HG03066 (cell line): ENCODE measurements at regions not wholly inside any gene's neighbourhood (a gene's known extent, or its start where the extent isn't known, plus 50 kb on each side); places are given as distances from the start of the nearest gene placed in this dataset.
"Not testable (repeated sequence)": the region's sequence is repeated elsewhere in the genome, so short reads cannot be mapped to it uniquely, and the experiment has no call there.

ENCODE experiments used
- ATAC-seq: cut with Tn5 transposase; IDR thresholded peaks from one replicate; pipeline ENCODE4 v1.9.1; 2021; ENCODE audit warnings: low read depth; ENCODE audit not compliant: unreplicated experiment

GRCh38 chr5:110812639-110813038 lies 73.8 kb downstream of the SLC25A46 start:
- no peak for ATAC-seq

- ATAC-seq, result no peak
These were observed 77.3 kb downstream of the SLC25A46 start for GRCh38 chr5:110815916-110816605.

DNA sequence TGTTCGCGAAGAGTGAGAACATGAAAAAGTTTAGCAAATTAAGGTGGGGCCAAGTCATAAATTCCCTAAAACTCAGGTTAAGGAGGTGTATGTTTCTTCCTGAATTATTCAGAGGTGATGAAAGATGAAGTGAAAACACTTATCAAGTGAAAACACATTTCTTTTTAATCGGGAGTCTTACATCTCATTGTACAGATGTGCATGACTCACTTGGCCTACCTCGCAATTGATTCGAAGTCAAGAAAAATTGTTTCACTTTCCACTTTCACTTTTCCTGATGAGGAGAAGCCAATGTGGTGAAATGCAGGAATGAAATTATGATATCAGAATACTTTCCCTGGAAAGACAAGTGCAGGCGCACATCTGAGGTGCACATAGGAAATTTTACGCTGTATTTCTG lies 78.7 kb downstream of the SLC25A46 start:
- ATAC-seq, result no peak

DNA sequence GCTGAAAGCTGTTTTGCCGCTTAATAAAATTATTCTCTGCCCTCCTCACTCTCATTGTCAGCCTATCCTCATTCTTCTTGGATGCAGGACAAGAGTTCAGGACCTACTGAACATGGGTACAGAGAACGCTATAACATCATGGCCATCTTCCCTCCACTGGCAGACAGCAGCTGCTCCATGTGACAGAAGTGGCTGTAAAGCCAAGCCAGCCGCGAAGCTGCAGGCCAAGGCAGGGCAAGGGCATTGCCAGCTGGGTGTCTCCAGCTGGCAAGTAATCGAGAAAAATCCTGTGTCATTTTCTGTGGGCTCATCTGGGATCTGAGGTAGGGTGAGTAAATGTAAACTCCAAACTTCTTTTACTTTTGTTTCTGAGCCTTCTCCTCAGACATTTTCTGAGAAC lies 84.8 kb downstream of the SLC25A46 start:
- ATAC-seq, result no peak

- no peak for ATAC-seq
These were observed 86.2 kb downstream of the SLC25A46 start for GRCh38 chr5:110824936-110825441.

GRCh38 chr5:110832683-110833082 lies 93.9 kb downstream of the SLC25A46 start:
- ATAC-seq, result no peak

DNA sequence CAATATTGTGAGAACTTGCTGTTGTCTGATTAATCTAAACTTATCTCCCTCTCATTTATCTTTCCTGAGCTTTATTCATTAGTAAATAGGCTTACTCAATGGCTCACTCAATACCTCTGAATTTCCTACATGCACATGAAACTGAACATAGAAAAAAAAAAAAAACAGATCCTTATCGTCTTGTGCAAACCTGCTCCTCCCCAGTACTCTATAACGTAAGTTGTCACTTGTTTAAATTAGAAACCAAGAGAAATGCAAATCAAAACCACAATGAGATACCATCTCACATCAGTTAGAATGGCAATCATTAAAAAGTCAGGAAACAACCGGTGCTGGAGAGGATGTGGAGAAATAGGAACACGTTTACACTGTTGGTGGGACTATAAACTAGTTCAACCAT lies 96.1 kb downstream of the SLC25A46 start:
- ATAC-seq, result not testable (repeated sequence)

GRCh38 chr5:110836851-110837250 lies 98.0 kb downstream of the SLC25A46 start:
- ATAC-seq, result no peak

- ATAC-seq, result not testable (repeated sequence)
These were observed 99.5 kb downstream of the SLC25A46 start for GRCh38 chr5:110838357-110838756.

GRCh38 chr5:110838961-110839360 lies 100.2 kb downstream of the SLC25A46 start:
- no peak for ATAC-seq

DNA sequence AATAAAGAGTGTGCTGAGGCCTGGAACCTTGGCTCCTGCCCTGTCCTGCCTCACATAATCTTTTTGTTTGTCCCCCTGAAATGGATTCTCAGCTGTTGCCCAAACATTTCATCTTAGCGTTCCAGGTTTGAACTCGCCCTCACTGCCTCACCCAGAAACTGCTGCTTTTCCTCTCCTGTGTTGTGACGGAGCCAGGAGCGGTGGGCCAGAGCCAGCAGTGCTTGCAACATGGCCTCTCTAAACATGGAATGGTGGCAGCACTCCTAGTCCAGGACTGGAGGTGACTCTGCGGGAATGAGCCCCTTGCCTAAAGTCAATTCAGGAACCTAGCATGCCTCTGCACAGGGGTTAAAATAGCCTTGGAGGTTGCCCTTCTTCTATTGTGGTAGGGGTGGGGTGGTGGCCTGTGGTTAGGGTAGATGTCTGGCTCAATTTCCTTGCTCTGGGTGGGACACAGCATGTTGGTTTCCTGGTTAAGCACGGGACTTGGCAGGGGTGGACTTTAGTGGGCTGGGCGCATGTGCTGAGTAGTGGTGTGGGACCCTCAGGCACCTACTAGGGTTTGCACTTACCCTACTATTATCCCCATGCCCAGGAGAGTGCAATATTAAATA lies 101.6 kb downstream of the SLC25A46 start:
- ATAC-seq, result no peak

- no peak for ATAC-seq
These were observed 102.3 kb downstream of the SLC25A46 start for GRCh38 chr5:110841137-110841536.

DNA sequence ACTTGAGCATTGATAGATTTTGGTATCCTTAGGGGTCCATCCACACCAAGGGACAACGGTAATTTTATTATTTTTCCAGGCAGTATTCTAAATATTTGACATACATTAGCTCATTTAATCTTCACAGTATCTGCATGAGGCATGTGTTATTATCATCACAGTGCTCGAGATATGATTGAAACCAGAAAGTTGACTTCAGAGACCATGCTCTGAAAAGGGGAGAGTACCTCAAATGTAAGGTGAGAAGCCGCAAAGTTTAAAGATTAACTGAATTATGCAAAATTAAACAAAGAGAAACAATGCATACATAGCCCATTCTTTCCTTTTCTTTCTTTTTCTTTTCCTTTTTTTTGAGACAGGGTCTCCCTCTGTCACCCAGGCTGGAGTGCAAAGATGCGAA lies 104.1 kb downstream of the SLC25A46 start:
- ATAC-seq, result no peak

DNA sequence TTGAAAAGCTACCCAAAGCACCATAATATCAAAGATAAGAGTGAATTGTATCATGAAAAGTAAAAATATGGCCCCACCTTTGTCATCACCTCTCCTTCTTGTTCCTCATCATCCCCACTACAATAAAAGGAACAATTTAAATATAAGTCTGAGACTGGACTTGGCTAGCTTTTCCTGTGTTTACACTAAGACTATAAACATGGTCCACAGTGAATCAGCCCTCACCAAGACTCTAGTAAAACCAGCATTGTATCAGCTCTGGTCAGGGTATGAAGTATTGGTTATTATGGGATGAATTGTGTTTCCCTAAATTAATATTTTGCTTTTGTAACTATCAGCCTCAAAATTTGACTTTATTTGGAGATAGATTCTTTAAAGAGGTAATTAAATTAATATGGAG lies 105.4 kb downstream of the SLC25A46 start:
- ATAC-seq, result no peak

- ATAC-seq, result no peak
These were observed 107.7 kb downstream of the SLC25A46 start for GRCh38 chr5:110846398-110847001.

GRCh38 chr5:110851357-110851756 lies 112.5 kb downstream of the SLC25A46 start:
- no peak for ATAC-seq

- ATAC-seq, result peak; percentile 96
These were observed 113.2 kb downstream of the SLC25A46 start for GRCh38 chr5:110852053-110852452.

DNA sequence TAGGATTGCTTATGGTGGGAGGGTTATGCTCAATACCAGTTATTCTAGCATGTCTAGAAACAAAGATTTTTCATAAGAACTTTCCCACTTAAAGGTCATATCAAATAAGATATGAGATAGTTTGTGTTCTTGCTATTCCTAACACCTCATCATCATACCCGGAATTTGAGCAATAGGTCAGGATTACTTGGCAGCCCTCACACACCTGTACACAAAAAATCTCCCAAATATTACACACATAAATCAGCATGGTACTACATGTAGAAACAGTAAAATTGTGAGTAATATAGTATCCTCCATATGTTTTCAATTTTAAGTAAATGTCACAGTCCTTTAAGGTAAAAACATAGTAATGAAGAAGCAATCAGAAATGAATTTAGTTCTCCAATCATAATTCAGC lies 113.7 kb downstream of the SLC25A46 start:
- no peak for ATAC-seq

DNA sequence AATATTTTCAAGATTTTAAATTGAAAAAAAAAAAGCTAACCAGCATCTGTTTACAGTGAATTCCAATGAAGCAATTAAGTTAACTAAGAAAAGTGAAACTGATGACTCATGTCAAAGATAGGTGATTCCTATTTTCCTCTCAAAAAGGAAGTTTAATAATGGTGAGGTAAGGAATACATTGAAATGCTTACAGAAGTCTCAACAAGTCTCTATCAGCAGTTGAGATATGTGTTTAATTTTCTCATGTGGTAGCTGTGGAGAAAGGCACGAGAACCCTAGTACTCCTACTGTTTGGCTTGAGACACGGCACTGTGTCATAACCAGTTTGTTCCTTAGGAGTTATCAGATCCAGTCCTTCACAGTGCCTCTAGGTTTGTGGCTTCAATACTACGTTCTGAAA lies 114.5 kb downstream of the SLC25A46 start:
- ATAC-seq, result no peak

DNA sequence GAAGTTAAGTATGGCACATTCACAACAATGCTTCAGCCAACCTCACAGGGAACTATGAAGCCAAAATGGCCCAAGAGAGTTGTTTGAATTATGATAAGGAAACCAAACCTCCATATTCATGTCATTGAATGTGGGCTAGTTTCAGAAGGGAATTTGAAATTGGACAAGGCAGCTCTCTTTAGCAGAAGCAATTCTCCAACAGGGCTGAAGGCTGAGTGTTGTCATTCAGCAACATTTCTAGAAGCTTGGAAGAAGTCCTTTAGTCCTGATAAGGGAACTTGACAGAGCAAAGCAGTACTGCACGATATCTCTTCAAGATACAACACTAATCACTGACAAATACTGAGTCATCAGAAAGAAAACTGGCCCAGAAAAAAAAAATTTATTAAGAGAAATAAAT lies 115.4 kb downstream of the SLC25A46 start:
- ATAC-seq, result no peak

DNA sequence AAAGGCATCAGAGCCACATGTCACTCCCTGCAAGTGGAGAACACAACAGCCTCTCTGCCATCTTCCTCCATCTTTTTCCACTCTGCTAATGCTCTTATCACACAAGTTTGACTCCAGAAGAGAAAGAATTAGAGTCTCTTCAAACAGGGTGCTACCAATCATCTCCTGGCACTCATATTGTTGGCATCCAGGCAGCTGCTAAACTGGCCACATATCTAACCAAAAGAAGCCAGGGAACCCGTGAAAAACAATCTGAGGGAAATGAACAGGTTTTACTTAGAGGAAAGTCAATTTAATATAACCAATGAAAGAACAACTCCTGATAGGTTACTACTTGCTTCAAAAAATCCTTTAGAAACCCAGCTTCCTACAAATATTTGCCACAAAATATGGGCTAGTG lies 117.2 kb downstream of the SLC25A46 start:
- ATAC-seq, result no peak
